Activated T-helper 2 cell treated with anti-CD3 and anti-CD28 coated beads, Interferon-gamma antibody, Interleukin-2, Interleukin-4, amounts not matched to agents 10 μg/mL and 5 μg/mL and 100 μg/mL, durations not matched to agents 14 hours and 24 hours and 36 hours (primary cell): ENCODE measurements at regions not wholly inside any gene's neighbourhood (a gene's known extent, or its start where the extent isn't known, plus 50 kb on each side); places are given as distances from the start of the nearest gene placed in this dataset.

ENCODE experiments used
- DNase-seq: peaks from one replicate; pipeline ENCODE4 v3.0.0; 2021; ENCODE audit warnings: low spot score
- H3K27ac Mint-ChIP-seq: one replicate; pipeline ENCODE4 v1.8.0; 2021; ENCODE audit warnings: mixed read lengths
- H3K27me3 Mint-ChIP-seq: one replicate; pipeline ENCODE4 v1.8.0; 2021; ENCODE audit warnings: low read depth, mixed read lengths
- H3K36me3 Mint-ChIP-seq: one replicate; pipeline ENCODE4 v1.8.0; 2021; ENCODE audit warnings: low read depth, mixed read lengths
- H3K4me1 Mint-ChIP-seq: one replicate; pipeline ENCODE4 v1.8.0; 2021; ENCODE audit warnings: low read depth, mixed read lengths
- H3K4me3 Mint-ChIP-seq: one replicate; pipeline ENCODE4 v1.8.0; 2021; ENCODE audit warnings: low read depth, mild to moderate bottlenecking, moderate library complexity, mixed read lengths
- H3K9me3 Mint-ChIP-seq: one replicate; pipeline ENCODE4 v1.8.0; 2021; ENCODE audit warnings: mixed read lengths
- intact Hi-C: fragments of 100-400 bp; cut with micrococcal nuclease; formaldehyde crosslinking; loops from one replicate; pipeline ENCODE4 v1.15.1; 2023

GRCh38 chr1:234541286-234541975, 62.5 kb upstream of the TARBP1 start:
- Mint-ChIP-seq H3K36me3 (no peaks in the 10 kb centered on the region), H3K4me3 (no peak overlapping the region), H3K9me3 (no peaks in the 10 kb centered on the region), H3K27ac (no peak overlapping the region), H3K27me3 (no peaks in the 10 kb centered on the region), H3K4me1 (peaks cover 34% of the 10 kb centered on the region)
- intact Hi-C loops = no loop called here
- no peak for DNase-seq

DNA sequence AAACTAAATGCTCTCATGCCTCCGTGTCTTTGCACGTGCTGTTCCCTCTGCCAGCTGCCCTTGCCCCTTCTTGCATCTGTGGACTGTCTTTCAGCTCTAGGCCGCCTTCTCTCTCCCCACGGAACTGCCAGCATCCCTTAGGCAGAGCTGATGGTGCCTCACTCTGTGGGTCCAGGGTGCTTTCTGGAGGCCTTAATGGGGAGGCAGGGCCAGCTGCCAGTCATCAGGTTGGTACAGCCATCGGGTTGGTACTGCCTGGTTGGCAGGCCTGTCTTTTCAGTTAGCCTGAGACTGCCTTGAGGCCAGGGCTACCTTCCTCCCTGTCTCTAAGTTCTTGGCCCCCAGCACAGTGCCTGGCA, 61.4 kb upstream of the TARBP1 start:
- intact Hi-C loops = no loop called here
- Mint-ChIP-seq H3K9me3 (no peaks in the 10 kb centered on the region), H3K4me3 (no peak overlapping the region)

GRCh38 chr1:234539666-234540403, 60.9 kb upstream of the TARBP1 start:
- no peak overlapping the region for H3K27ac Mint-ChIP-seq

More for the DNA sequence above, 61.4 kb upstream of the TARBP1 start:
- no peaks in the 10 kb centered on the region for H3K27me3 Mint-ChIP-seq
- no peak overlapping the region for H3K27ac Mint-ChIP-seq
- DNase-seq = no peak
- H3K4me1 Mint-ChIP-seq = peaks cover 29% of the 10 kb centered on the region
- no peaks in the 10 kb centered on the region for H3K36me3 Mint-ChIP-seq

GRCh38 chr1:234538930-234539649, 60.1 kb upstream of the TARBP1 start:
- H3K27me3 Mint-ChIP-seq = no peaks in the 10 kb centered on the region
- DNase-seq = no peak
- intact Hi-C loops = no loop called here
- H3K27ac Mint-ChIP-seq = no peak overlapping the region
- peaks cover 16% of the 10 kb centered on the region for H3K4me1 Mint-ChIP-seq
- H3K36me3 Mint-ChIP-seq = no peaks in the 10 kb centered on the region
- no peak overlapping the region for H3K4me3 Mint-ChIP-seq
- H3K9me3 Mint-ChIP-seq = no peaks in the 10 kb centered on the region

More at GRCh38 chr1:234539666-234540403, 60.9 kb upstream of the TARBP1 start:
- Mint-ChIP-seq H3K36me3 (no peaks in the 10 kb centered on the region), H3K27me3 (no peaks in the 10 kb centered on the region), H3K4me3 (no peak overlapping the region), H3K9me3 (no peaks in the 10 kb centered on the region), H3K4me1 (peaks cover 24% of the 10 kb centered on the region)
- DNase-seq = no peak
- intact Hi-C loops = no loop called here

DNA sequence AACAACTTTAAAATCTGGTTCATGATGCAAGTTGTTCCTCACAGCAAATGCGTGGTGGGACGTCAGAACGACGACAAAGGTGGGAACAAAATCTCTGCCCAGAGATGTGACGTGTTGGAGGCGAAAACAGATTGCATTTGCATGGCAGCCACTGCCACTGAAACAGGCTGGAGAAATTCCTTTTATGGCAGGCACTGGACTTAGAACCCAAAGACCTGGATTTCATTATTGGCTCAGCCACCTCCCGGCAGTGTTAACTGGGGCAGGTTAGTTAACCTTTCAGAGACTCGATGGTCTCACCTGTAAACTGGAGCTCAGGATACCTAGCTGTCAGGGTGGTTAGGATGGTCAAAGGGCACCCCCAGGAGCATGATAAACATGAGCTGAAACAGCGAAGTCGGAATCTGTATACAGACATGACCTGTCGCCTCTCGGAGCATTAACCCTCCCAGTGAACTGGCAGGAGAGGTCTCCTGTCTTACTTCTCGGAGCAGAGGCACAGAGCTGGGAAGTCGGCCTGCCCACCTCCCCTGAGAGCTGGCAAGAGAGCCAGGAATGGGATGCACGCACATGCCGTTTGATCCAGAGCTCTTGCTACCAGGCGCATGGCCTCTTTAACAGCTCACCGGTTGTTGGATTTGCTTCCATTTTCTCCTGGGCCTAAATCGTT, 59.2 kb upstream of the TARBP1 start:
- DNase-seq = no peak
- Mint-ChIP-seq H3K4me1 (peaks cover 7% of the 10 kb centered on the region), H3K27ac (no peak overlapping the region), H3K27me3 (no peaks in the 10 kb centered on the region), H3K4me3 (no peak overlapping the region), H3K9me3 (no peaks in the 10 kb centered on the region), H3K36me3 (no peaks in the 10 kb centered on the region)
- intact Hi-C loops = no loop called here

GRCh38 chr1:234537236-234537635, 58.3 kb upstream of the TARBP1 start:
- no peaks in the 10 kb centered on the region for H3K36me3 Mint-ChIP-seq
- intact Hi-C loops = no loop called here
- H3K4me3 Mint-ChIP-seq = no peak overlapping the region
- peaks cover 2% of the 10 kb centered on the region for H3K4me1 Mint-ChIP-seq
- H3K9me3 Mint-ChIP-seq = no peaks in the 10 kb centered on the region
- no peak overlapping the region for H3K27ac Mint-ChIP-seq
- DNase-seq = no peak
- no peaks in the 10 kb centered on the region for H3K27me3 Mint-ChIP-seq

GRCh38 chr1:234536741-234537140, 57.8 kb upstream of the TARBP1 start:
- Mint-ChIP-seq H3K27ac (no peak overlapping the region), H3K9me3 (no peaks in the 10 kb centered on the region), H3K4me3 (no peak overlapping the region), H3K27me3 (no peaks in the 10 kb centered on the region), H3K36me3 (no peaks in the 10 kb centered on the region), H3K4me1 (peaks cover 1% of the 10 kb centered on the region)
- no peak for DNase-seq
- intact Hi-C loops = no loop called here

- H3K36me3 Mint-ChIP-seq = no peaks in the 10 kb centered on the region
- peaks cover 1% of the 10 kb centered on the region for H3K4me1 Mint-ChIP-seq
- no peak overlapping the region for H3K27ac Mint-ChIP-seq
- DNase-seq = no peak
- no peaks in the 10 kb centered on the region for H3K27me3 Mint-ChIP-seq
- no peaks in the 10 kb centered on the region for H3K9me3 Mint-ChIP-seq
- intact Hi-C loops = no loop called here
- no peak overlapping the region for H3K4me3 Mint-ChIP-seq
Observed at GRCh38 chr1:234535763-234536515, 57.0 kb upstream of the TARBP1 start.

DNA sequence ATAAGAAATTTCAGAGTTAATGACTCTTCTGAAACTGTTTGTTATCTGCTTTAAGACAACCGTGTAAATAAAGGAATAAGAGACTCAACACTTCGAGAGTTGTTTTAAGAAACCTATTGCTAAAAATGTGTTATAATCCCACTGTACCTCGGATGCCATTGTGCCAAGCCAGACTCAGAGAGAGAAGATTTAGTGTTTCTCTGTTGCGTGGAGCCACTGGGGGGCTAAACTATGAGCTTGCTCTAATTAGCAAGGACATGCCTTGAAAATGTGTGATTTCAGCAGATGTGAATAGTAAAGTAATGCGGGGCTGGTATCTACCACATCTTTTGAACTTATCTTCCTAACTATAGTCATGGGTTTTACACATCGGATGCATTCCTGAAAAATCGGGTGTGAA, 56.2 kb upstream of the TARBP1 start:
- H3K4me1 Mint-ChIP-seq = peaks cover 4% of the 10 kb centered on the region
- no peak for DNase-seq
- H3K4me3 Mint-ChIP-seq = no peak overlapping the region
- H3K27me3 Mint-ChIP-seq = no peaks in the 10 kb centered on the region
- intact Hi-C loops = no loop called here
- H3K36me3 Mint-ChIP-seq = no peaks in the 10 kb centered on the region
- H3K27ac Mint-ChIP-seq = no peak overlapping the region
- no peaks in the 10 kb centered on the region for H3K9me3 Mint-ChIP-seq

- Mint-ChIP-seq H3K4me1 (peaks cover 13% of the 10 kb centered on the region), H3K4me3 (no peak overlapping the region), H3K27ac (no peak overlapping the region), H3K9me3 (no peaks in the 10 kb centered on the region), H3K27me3 (no peaks in the 10 kb centered on the region), H3K36me3 (no peaks in the 10 kb centered on the region)
- intact Hi-C loops = no loop called here
- DNase-seq = no peak
Observed at GRCh38 chr1:234533975-234534876, 55.2 kb upstream of the TARBP1 start.

- Mint-ChIP-seq H3K4me1 (peaks cover 23% of the 10 kb centered on the region), H3K4me3 (no peak overlapping the region), H3K27me3 (no peaks in the 10 kb centered on the region), H3K9me3 (no peaks in the 10 kb centered on the region), H3K27ac (no peak overlapping the region), H3K36me3 (no peaks in the 10 kb centered on the region)
- intact Hi-C loops = no loop called here
- DNase-seq = no peak
Observed at GRCh38 chr1:234533034-234533891, 54.3 kb upstream of the TARBP1 start.
